Prostate gland (tissue), 2 donors: ENCODE measurements at regions not wholly inside any gene's neighbourhood (a gene's known extent, or its start where the extent isn't known, plus 50 kb on each side); places are given as distances from the start of the nearest gene placed in this dataset.

Experiments used
- DNase-seq: peaks from one replicate; pipeline ENCODE4 v3.0.0-alpha.2; 2019; ENCODE audit warnings: low spot score
- H3K27ac ChIP-seq, 2 donors: fragments of 200-600 bp; sonication (generic); 2 replicates each; pipeline ENCODE4 v1.5.1; 2017 to 2019
- H3K27me3 ChIP-seq: fragments of 200-600 bp; sonication (generic); replicated peaks from 2 replicates; pipeline ENCODE4 v1.5.1; 2019; ENCODE audit not compliant: insufficient read depth
- H3K36me3 ChIP-seq, 2 donors: fragments of 200-600 bp; sonication (generic); 1 replicate in 1 of 2; 2 replicates in 1 of 2; pipeline versions ENCODE4 v1.5.1 to v1.8.1; 2017 to 2019
- H3K4me1 ChIP-seq: fragments of 200-600 bp; sonication (generic); replicated peaks from 2 replicates; pipeline ENCODE4 v1.5.1; 2019
- H3K4me3 ChIP-seq, 2 donors: fragments of 200-600 bp; sonication (generic); 2 replicates each; pipeline ENCODE4 v1.5.1; 2017 to 2019
- H3K9me3 ChIP-seq: fragments of 200-600 bp; sonication (generic); 2 replicates; pipeline ENCODE4 v1.5.1; 2017
- CTCF ChIP-seq, 4 experiments: fragments of 200-600 bp in 2 of 4; fragments of 450-650 bp in 2 of 4; sonication (generic) in 2 of 4; IDR thresholded peaks; 1 replicate in 3 of 4; 2 replicates in 1 of 4; pipeline ENCODE4 v1.5.1; 2016 to 2019; ENCODE audit warnings: antibody characterized with exemption in 4 of 4, mild to moderate bottlenecking in 2 of 4, moderate library complexity in 2 of 4
- POLR2A ChIP-seq: fragments of 450-650 bp; IDR thresholded peaks from one replicate; pipeline ENCODE4 v1.6.1; 2016; ENCODE audit warnings: antibody characterized with exemption, mild to moderate bottlenecking
- POLR2AphosphoS5 ChIP-seq: sonication (generic); formaldehyde crosslinking; IDR thresholded peaks from one replicate; pipeline ENCODE4 v1.6.1; 2017; ENCODE audit warnings: antibody characterized with exemption
- WGBS: methylation state at CpG from one replicate; pipeline ENCODE4 v1.1.5; 2018; 5-methylcytosine and 5-hydroxymethylcytosine counted together
- intact Hi-C: fragments of 100-400 bp; cut with DNase I; formaldehyde crosslinking; loops from one replicate; pipeline ENCODE4 v1.14.2; 2022

- intact Hi-C loops: no loop called here
- Histone ChIP-seq H3K27ac (no peak overlapping the region), H3K4me3 (no peak overlapping the region), H3K9me3 (no peaks in the 10 kb centered on the region), H3K4me1 (no peaks in the 10 kb centered on the region), H3K27me3 (no peaks in the 10 kb centered on the region), H3K36me3 (no peaks in the 10 kb centered on the region)
- no peak for TF ChIP-seq POLR2A
- TF ChIP-seq POLR2AphosphoS5: no peak
- TF ChIP-seq CTCF (IDR thresholded peaks at IDR 0.05): no peak
- no peak for DNase-seq
Measured at GRCh38 chr18:67310826-67311225, 205.7 kb downstream of the DSEL start.

GRCh38 chr18:67308819-67309218, 207.7 kb downstream of the DSEL start:
- Histone ChIP-seq H3K27ac (no peak overlapping the region), H3K9me3 (no peaks in the 10 kb centered on the region), H3K4me3 (no peak overlapping the region), H3K27me3 (no peaks in the 10 kb centered on the region), H3K4me1 (no peaks in the 10 kb centered on the region), H3K36me3 (no peaks in the 10 kb centered on the region)
- intact Hi-C loops: no loop called here
- TF ChIP-seq CTCF (IDR thresholded peaks at IDR 0.05): no peak
- no peak for TF ChIP-seq POLR2AphosphoS5
- no peak for TF ChIP-seq POLR2A
- 66% methylated on average over 4 of the region's 4 CpGs for WGBS
- DNase-seq: no peak

DNA sequence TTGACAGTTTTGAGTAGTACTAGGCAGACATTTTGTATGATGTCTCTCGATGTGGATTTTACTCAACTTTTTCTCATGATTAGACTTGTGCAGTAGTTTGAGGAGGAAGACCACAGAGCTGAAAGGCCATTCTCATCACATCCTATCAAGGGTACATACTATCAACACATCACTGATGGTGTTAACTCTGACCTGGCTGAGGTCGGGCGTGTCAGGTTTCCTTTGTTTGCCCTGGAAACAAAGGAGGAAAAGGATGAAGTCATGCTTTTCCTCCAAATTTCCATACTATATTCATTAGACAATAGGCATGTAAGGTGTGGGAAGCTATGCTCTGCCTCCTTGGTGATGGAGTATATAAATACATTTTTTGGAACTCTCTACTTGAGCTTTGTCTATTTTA, 211.1 kb downstream of the DSEL start:
- no peaks in the 10 kb centered on the region for H3K9me3 ChIP-seq
- TF ChIP-seq POLR2A (no peak), POLR2AphosphoS5 (no peak), CTCF (IDR thresholded peaks at IDR 0.05) (no peak)
- 96% methylated on average over 3 of the region's 3 CpGs for WGBS
- H3K36me3 ChIP-seq: no peaks in the 10 kb centered on the region
- H3K27me3 ChIP-seq: no peaks in the 10 kb centered on the region
- H3K27ac ChIP-seq: no peak overlapping the region
- intact Hi-C loops: no loop called here
- H3K4me3 ChIP-seq: no peak overlapping the region
- DNase-seq: no peak
- H3K4me1 ChIP-seq: no peaks in the 10 kb centered on the region

DNA sequence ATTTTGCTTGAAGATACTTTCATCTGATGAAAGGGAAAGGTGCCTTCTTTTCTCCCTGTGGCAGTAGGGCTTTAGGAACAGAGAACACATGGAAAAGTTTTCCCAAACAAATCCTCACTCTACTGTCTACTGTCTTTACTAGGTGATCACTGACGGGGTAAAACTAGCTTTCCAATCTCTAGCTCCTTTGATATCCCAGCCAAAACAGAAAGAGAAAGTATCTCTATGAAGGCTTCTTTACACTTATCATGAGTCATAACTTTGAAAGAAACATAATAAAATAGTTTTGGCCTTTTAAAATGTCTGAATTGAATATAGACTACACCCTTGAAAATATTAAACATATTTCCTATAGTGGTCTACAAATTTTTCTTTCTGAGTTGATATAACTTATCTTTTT, 214.5 kb downstream of the DSEL start:
- Histone ChIP-seq H3K36me3 (no peaks in the 10 kb centered on the region), H3K27ac (no peak overlapping the region), H3K9me3 (no peaks in the 10 kb centered on the region), H3K4me1 (no peaks in the 10 kb centered on the region), H3K4me3 (no peak overlapping the region), H3K27me3 (no peaks in the 10 kb centered on the region)
- intact Hi-C loops: no loop called here
- no peak for TF ChIP-seq POLR2A
- no peak for TF ChIP-seq CTCF (IDR thresholded peaks at IDR 0.05)
- TF ChIP-seq POLR2AphosphoS5: no peak
- DNase-seq: no peak
- WGBS: 11% methylated on average over 1 of the region's 1 CpG

DNA sequence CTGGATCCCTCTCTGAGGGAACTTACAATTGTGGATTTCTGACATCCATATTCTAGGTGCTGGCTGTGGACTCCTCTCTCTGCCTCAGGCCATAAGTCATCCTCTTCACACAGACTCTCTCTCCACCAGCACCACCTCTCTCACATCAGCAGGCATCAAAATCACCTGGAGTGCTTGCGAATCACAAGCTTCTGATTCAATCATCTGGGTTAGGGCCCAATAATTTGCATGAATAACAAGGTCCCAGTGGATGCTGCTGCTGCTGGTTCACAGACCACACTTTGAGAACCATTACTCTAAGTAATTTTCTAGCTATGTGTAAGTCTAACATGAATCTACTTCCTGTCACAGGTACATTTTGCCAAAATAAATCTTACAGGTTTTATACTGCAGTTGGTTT, 214.9 kb downstream of the DSEL start:
- no peaks in the 10 kb centered on the region for H3K27me3 ChIP-seq
- no peaks in the 10 kb centered on the region for H3K9me3 ChIP-seq
- H3K36me3 ChIP-seq: no peaks in the 10 kb centered on the region
- no peak overlapping the region for H3K4me3 ChIP-seq
- intact Hi-C loops: no loop called here
- H3K4me1 ChIP-seq: no peaks in the 10 kb centered on the region
- no peak for DNase-seq
- TF ChIP-seq CTCF (IDR thresholded peaks at IDR 0.05) (no peak), POLR2A (no peak), POLR2AphosphoS5 (no peak)
- H3K27ac ChIP-seq: no peak overlapping the region
- 89% methylated on average over 1 of the region's 1 CpG for WGBS
